Thoracic aorta (tissue), 2 donors: ENCODE measurements at regions not wholly inside any gene's neighbourhood (a gene's known extent, or its start where the extent isn't known, plus 50 kb on each side); places are given as distances from the start of the nearest gene placed in this dataset.

Experiments used
- ATAC-seq: fragments of 150-250 bp; one replicate; pipeline ENCODE4 v1.8.0; 2017; ENCODE audit warnings: low read depth; ENCODE audit not compliant: insufficient number of reproducible peaks, low FRiP score
- DNase-seq: peaks from one replicate; pipeline ENCODE4 v3.0.0-alpha.2; 2020; ENCODE audit warnings: low spot score
- H3K27ac ChIP-seq, 2 donors: fragments of 200-600 bp; sonication (generic); 1 replicate in 1 of 2; 2 replicates in 1 of 2; pipeline ENCODE4 v1.5.1; 2016; ENCODE audit warnings: mild to moderate bottlenecking in 2 of 2, moderate library complexity in 2 of 2
- H3K27me3 ChIP-seq: fragments of 200-600 bp; sonication (generic); replicated peaks from 2 replicates; pipeline ENCODE4 v1.6.0; 2016; ENCODE audit warnings: mild to moderate bottlenecking; ENCODE audit not compliant: insufficient read depth
- H3K36me3 ChIP-seq: fragments of 200-600 bp; sonication (generic); one replicate; pipeline ENCODE4 v1.5.1; 2016
- H3K4me1 ChIP-seq, 2 donors: fragments of 200-600 bp; sonication (generic); 1 replicate in 1 of 2; 2 replicates in 1 of 2; pipeline versions ENCODE4 v1.5.1 to v1.6.0; 2016; ENCODE audit warnings: low read depth in 2 of 2, mild to moderate bottlenecking in 1 of 2; ENCODE audit not compliant: control insufficient read depth in 1 of 2
- H3K4me3 ChIP-seq: fragments of 200-600 bp; sonication (generic); 2 replicates; pipeline ENCODE4 v1.5.1; 2016; ENCODE audit warnings: mild to moderate bottlenecking
- H3K9me3 ChIP-seq: fragments of 200-600 bp; sonication (generic); 2 replicates; pipeline ENCODE4 v1.5.1; 2016
- CTCF ChIP-seq: fragments of 200-600 bp; sonication (generic); IDR thresholded peaks from one replicate; pipeline ENCODE4 v1.5.1; 2019; ENCODE audit warnings: antibody characterized with exemption

GRCh38 chr6:1105833-1106400, 206.0 kb upstream of the FOXQ1 start:
- no peak for DNase-seq
- no peak for ATAC-seq
- H3K9me3 ChIP-seq, result no peaks in the 10 kb centered on the region
- no peaks in the 10 kb centered on the region for H3K27me3 ChIP-seq
- TF ChIP-seq CTCF, result no peak
- H3K4me1 ChIP-seq, result no peaks in the 10 kb centered on the region
- no peak overlapping the region for H3K4me3 ChIP-seq
- no peaks in the 10 kb centered on the region for H3K36me3 ChIP-seq
- H3K27ac ChIP-seq, result no peak overlapping the region

GRCh38 chr6:1104988-1105670, 206.8 kb upstream of the FOXQ1 start:
- H3K27me3 ChIP-seq, result no peaks in the 10 kb centered on the region
- no peak for ATAC-seq
- TF ChIP-seq CTCF, result no peak
- H3K27ac ChIP-seq, result no peak overlapping the region
- no peak for DNase-seq
- H3K9me3 ChIP-seq, result no peaks in the 10 kb centered on the region
- H3K36me3 ChIP-seq, result no peaks in the 10 kb centered on the region
- no peaks in the 10 kb centered on the region for H3K4me1 ChIP-seq
- no peak overlapping the region for H3K4me3 ChIP-seq

- Histone ChIP-seq H3K27me3 (no peaks in the 10 kb centered on the region), H3K27ac (no peak overlapping the region), H3K9me3 (no peaks in the 10 kb centered on the region), H3K4me1 (no peaks in the 10 kb centered on the region), H3K4me3 (no peak overlapping the region), H3K36me3 (no peaks in the 10 kb centered on the region)
- no peak for ATAC-seq
- TF ChIP-seq CTCF, result no peak
- DNase-seq, result no peak
Measured at GRCh38 chr6:1103945-1104623, 207.8 kb upstream of the FOXQ1 start.

- DNase-seq (no peak), ATAC-seq (no peak)
- Histone ChIP-seq H3K9me3 (no peaks in the 10 kb centered on the region), H3K4me3 (no peak overlapping the region), H3K4me1 (no peaks in the 10 kb centered on the region), H3K27ac (no peak overlapping the region), H3K36me3 (no peaks in the 10 kb centered on the region), H3K27me3 (no peaks in the 10 kb centered on the region)
- no peak for TF ChIP-seq CTCF
Measured at GRCh38 chr6:1103021-1103420, 208.9 kb upstream of the FOXQ1 start.

- no peak for TF ChIP-seq CTCF
- H3K9me3 ChIP-seq, result no peaks in the 10 kb centered on the region
- H3K36me3 ChIP-seq, result no peaks in the 10 kb centered on the region
Measured at GRCh38 chr6:1100269-1100668, 211.6 kb upstream of the FOXQ1 start.

More at GRCh38 chr6:1100269-1100668, 211.6 kb upstream of the FOXQ1 start:
- no peak for DNase-seq
- Histone ChIP-seq H3K4me1 (no peaks in the 10 kb centered on the region), H3K27me3 (no peaks in the 10 kb centered on the region), H3K4me3 (no peak overlapping the region), H3K27ac (no peak overlapping the region)
- no peak for ATAC-seq
